ENCODE measurements at regions not wholly inside any gene's neighbourhood (a gene's known extent, or its start where the extent isn't known, plus 50 kb on each side); places are given as distances from the start of the nearest gene placed in this dataset.

- Histone ChIP-seq H3K4me3 (no peak overlapping the region), H3K27me3 (no peaks in the 10 kb centered on the region), H3K27ac (no peak overlapping the region), H3K4me1 (no peaks in the 10 kb centered on the region), H3K36me3 (no peaks in the 10 kb centered on the region), H3K9me3 (no peaks in the 10 kb centered on the region)
- no peak for DNase-seq
- TF ChIP-seq CTCF (IDR thresholded peaks at IDR 0.05), result no peak
- intact Hi-C loops (cut with DNase I), result no loop called here
- ATAC-seq, result no peak
Measured at GRCh38 chr13:60286707-60287106, 110.3 kb upstream of the TDRD3 start.

- Histone ChIP-seq H3K27me3 (no peaks in the 10 kb centered on the region), H3K27ac (no peak overlapping the region), H3K9me3 (no peaks in the 10 kb centered on the region), H3K4me1 (no peaks in the 10 kb centered on the region), H3K36me3 (no peaks in the 10 kb centered on the region), H3K4me3 (no peak overlapping the region)
- no peak for TF ChIP-seq CTCF (IDR thresholded peaks at IDR 0.05)
- ATAC-seq (no peak), DNase-seq (no peak)
- intact Hi-C loops (cut with DNase I), result no loop called here
Measured at GRCh38 chr13:60288569-60288968, 108.5 kb upstream of the TDRD3 start.

- Histone ChIP-seq H3K27me3 (no peaks in the 10 kb centered on the region), H3K9me3 (no peaks in the 10 kb centered on the region), H3K36me3 (no peaks in the 10 kb centered on the region), H3K4me1 (no peaks in the 10 kb centered on the region), H3K27ac (no peak overlapping the region), H3K4me3 (no peak overlapping the region)
- DNase-seq (no peak), ATAC-seq (no peak)
- intact Hi-C loops (cut with DNase I), result no loop called here
- TF ChIP-seq CTCF (IDR thresholded peaks at IDR 0.05), result no peak
Measured at GRCh38 chr13:60303166-60303565, 93.9 kb upstream of the TDRD3 start.

GRCh38 chr13:60311527-60311926 lies 85.5 kb upstream of the TDRD3 start:
- Histone ChIP-seq H3K4me3 (no peak overlapping the region), H3K4me1 (no peaks in the 10 kb centered on the region), H3K36me3 (no peaks in the 10 kb centered on the region), H3K27ac (no peak overlapping the region), H3K9me3 (no peaks in the 10 kb centered on the region), H3K27me3 (no peaks in the 10 kb centered on the region)
- DNase-seq (no peak), ATAC-seq (no peak)
- intact Hi-C loops (cut with DNase I), result no loop called here
- TF ChIP-seq CTCF (IDR thresholded peaks at IDR 0.05), result no peak

- H3K9me3 ChIP-seq, result no peaks in the 10 kb centered on the region
- no peak for ATAC-seq
- intact Hi-C loops (cut with DNase I), result no loop called here
Measured at GRCh38 chr13:60312851-60313505, 84.0 kb upstream of the TDRD3 start.

More at GRCh38 chr13:60312851-60313505, 84.0 kb upstream of the TDRD3 start:
- no peaks in the 10 kb centered on the region for H3K27me3 ChIP-seq
- H3K4me1 ChIP-seq, result no peaks in the 10 kb centered on the region
- H3K4me3 ChIP-seq, result no peak overlapping the region
- no peak for DNase-seq
- H3K27ac ChIP-seq, result no peak overlapping the region
- no peak for TF ChIP-seq CTCF (IDR thresholded peaks at IDR 0.05)
- no peaks in the 10 kb centered on the region for H3K36me3 ChIP-seq

All from left lung (tissue), 4 donors.